H1 (cell line): ENCODE measurements at regions not wholly inside any gene's neighbourhood (a gene's known extent, or its start where the extent isn't known, plus 50 kb on each side); places are given as distances from the start of the nearest gene placed in this dataset.

Experiments
- CTCF ChIA-PET: fragments of 300-600 bp; sonication (Branson Sonifier 250); formaldehyde crosslinking; loops from one replicate; lab custom pipeline; 2021; ENCODE audit not compliant: partially characterized antibody; lab: Charles Lee
- POLR2A ChIA-PET: fragments of 300-600 bp; sonication (Branson Sonifier 250); formaldehyde crosslinking; loops from one replicate; lab custom pipeline; 2021; ENCODE audit warnings: inconsistent platforms; ENCODE audit not compliant: partially characterized antibody; lab: Charles Lee
- DNase-seq, 2 experiments: peaks; one replicate each; pipeline versions ENCODE4 v3.0.0 to v3.0.0-alpha.2; 2010 to 2022; ENCODE audit warnings: low spot score in 2 of 2, low read depth in 1 of 2, mixed read lengths in 1 of 2
- FAIRE-seq: peaks from 2 replicates; lab custom pipeline; 2011; peaks lifted over from hg19 to GRCh38; lab: Jason Lieb, UNC
- H2AFZ ChIP-seq: 2 replicates; pipeline ENCODE4 v1.8.1; 2012; ENCODE audit warnings: low read length, inconsistent platforms
- H2AK5ac ChIP-seq: 2 replicates; pipeline ENCODE4 v1.6.1; 2013; ENCODE audit warnings: low read depth, low read length
- H2BK120ac ChIP-seq: replicated peaks from 2 replicates; pipeline ENCODE3; 2013; ENCODE audit warnings: low read depth, low read length, inconsistent platforms
- H2BK12ac ChIP-seq: 2 replicates; pipeline ENCODE4 v1.6.1; 2013; ENCODE audit warnings: low read depth, low read length
- H2BK15ac ChIP-seq: 2 replicates; pipeline ENCODE4 v1.6.1; 2013; ENCODE audit warnings: low read length
- H2BK20ac ChIP-seq: 2 replicates; pipeline ENCODE4 v1.6.1; 2013; ENCODE audit warnings: low read length
- H2BK5ac ChIP-seq: 2 replicates; pipeline ENCODE4 v1.6.1; 2013; ENCODE audit warnings: low read depth, low read length
- H3K14ac ChIP-seq: 2 replicates; pipeline ENCODE4 v1.6.1; 2013; ENCODE audit warnings: inconsistent platforms; ENCODE audit not compliant: insufficient read length
- H3K18ac ChIP-seq: 2 replicates; pipeline ENCODE4 v1.6.1; 2013; ENCODE audit warnings: low read length; ENCODE audit errors: extremely low read depth
- H3K23ac ChIP-seq: 2 replicates; pipeline ENCODE4 v1.6.1; 2013; ENCODE audit warnings: inconsistent platforms; ENCODE audit not compliant: insufficient read length
- H3K23me2 ChIP-seq: 2 replicates; pipeline ENCODE4 v1.6.1; 2013; ENCODE audit warnings: low read depth, low read length
- H3K27ac ChIP-seq: 2 replicates; pipeline ENCODE4 v1.6.1; 2011; ENCODE audit warnings: low read depth, low read length, inconsistent platforms
- H3K27me3 ChIP-seq, 4 experiments: replicated peaks in 1 of 4; 1 replicate in 1 of 4; 2 replicates in 3 of 4; pipeline versions ENCODE4 v1.6.1 to v1.8.1; 2011 to 2013; ENCODE audit warnings: low read length in 3 of 4, mild to moderate bottlenecking in 3 of 4, inconsistent platforms in 2 of 4, mixed read lengths in 2 of 4, moderate library complexity in 1 of 4; ENCODE audit not compliant: control insufficient read depth in 3 of 4, insufficient read depth in 3 of 4; ENCODE audit errors: extremely low read depth in 1 of 4
- H3K36me3 ChIP-seq, 4 experiments: 2 replicates each; pipeline versions ENCODE4 v1.6.1 to v1.8.1; 2011 to 2013; ENCODE audit warnings: mild to moderate bottlenecking in 4 of 4, low read length in 3 of 4, moderate library complexity in 2 of 4, control low read depth in 1 of 4, inconsistent platforms in 1 of 4; ENCODE audit not compliant: insufficient read depth in 4 of 4, control insufficient read depth in 2 of 4
- H3K4ac ChIP-seq: replicated peaks from 2 replicates; pipeline ENCODE3; 2013; ENCODE audit warnings: low read length, low read depth, mixed read lengths, inconsistent platforms; ENCODE audit not compliant: insufficient read length
- H3K4me1 ChIP-seq, 4 experiments: replicated peaks in 1 of 4; 1 replicate in 1 of 4; 2 replicates in 3 of 4; pipeline versions ENCODE4 v1.6.1 to v1.8.1; 2011 to 2013; ENCODE audit warnings: low read length in 3 of 4, inconsistent platforms in 2 of 4, mixed read lengths in 1 of 4; ENCODE audit not compliant: insufficient read depth in 4 of 4, control insufficient read depth in 3 of 4
- H3K4me2 ChIP-seq, 2 experiments: 2 replicates each; pipeline versions ENCODE4 v1.6.1 to v1.8.1; 2011 to 2013; ENCODE audit warnings: low read depth in 2 of 2, low read length in 2 of 2, control low read depth in 1 of 2, inconsistent platforms in 1 of 2, mild to moderate bottlenecking in 1 of 2; ENCODE audit not compliant: insufficient read depth in 1 of 2
- H3K4me3 ChIP-seq, 4 experiments: fragments of 200-600, 300-600 bp in 1 of 4; sonication (generic), shearing (Covaris generic), sonication (Bioruptor Twin) in 1 of 4; 2 replicates each; pipeline versions ENCODE4 v1.5.1 to v1.8.1; 2011 to 2016; ENCODE audit warnings: low read length in 4 of 4, low read depth in 3 of 4, control low read depth in 2 of 4, inconsistent platforms in 2 of 4, mild to moderate bottlenecking in 2 of 4, mixed read lengths in 1 of 4, moderate library complexity in 1 of 4; ENCODE audit not compliant: insufficient read depth in 2 of 4; ENCODE audit errors: extremely low read depth in 1 of 4
- H3K56ac ChIP-seq: replicated peaks from 2 replicates; pipeline ENCODE3; 2013; ENCODE audit warnings: low read depth, mild to moderate bottlenecking, mixed read lengths, low read length, inconsistent platforms; ENCODE audit not compliant: insufficient read length
- H3K79me1 ChIP-seq: 2 replicates; pipeline ENCODE4 v1.6.1; 2013; ENCODE audit warnings: low read depth, low read length, control low read depth
- H3K79me2 ChIP-seq, 2 experiments: 2 replicates each; pipeline versions ENCODE4 v1.6.1 to v1.8.1; 2012 to 2013; ENCODE audit warnings: low read length in 2 of 2, mild to moderate bottlenecking in 2 of 2, inconsistent platforms in 1 of 2; ENCODE audit not compliant: insufficient read depth in 2 of 2, control insufficient read depth in 1 of 2
- H3K9ac ChIP-seq, 4 experiments: replicated peaks in 1 of 4; 1 replicate in 1 of 4; 2 replicates in 3 of 4; pipeline versions ENCODE4 v1.6.1 to v1.8.1; 2011 to 2013; ENCODE audit warnings: low read depth in 3 of 4, low read length in 3 of 4, control low read depth in 2 of 4, mild to moderate bottlenecking in 2 of 4, moderate library complexity in 2 of 4, inconsistent platforms in 1 of 4; ENCODE audit errors: extremely low read depth in 1 of 4
- H3K9me3 ChIP-seq, 2 experiments: 2 replicates each; pipeline versions ENCODE4 v1.6.1 to v1.8.1; 2012 to 2013; ENCODE audit warnings: mild to moderate bottlenecking in 2 of 2, moderate library complexity in 2 of 2, control low read depth in 1 of 2, inconsistent platforms in 1 of 2, low read depth in 1 of 2, low read length in 1 of 2, mixed read lengths in 1 of 2; ENCODE audit not compliant: insufficient read depth in 2 of 2
- H4K20me1 ChIP-seq, 2 experiments: replicated peaks in 1 of 2; 2 replicates each; pipeline versions ENCODE3 to v1.8.1; 2011 to 2013; ENCODE audit warnings: inconsistent platforms in 2 of 2, low read length in 2 of 2, mild to moderate bottlenecking in 1 of 2; ENCODE audit not compliant: insufficient read depth in 2 of 2, control insufficient read depth in 1 of 2
- H4K5ac ChIP-seq: 2 replicates; pipeline ENCODE4 v1.6.1; 2013; ENCODE audit warnings: low read length, low read depth, mixed read lengths, inconsistent platforms; ENCODE audit not compliant: insufficient read length
- H4K8ac ChIP-seq: 2 replicates; pipeline ENCODE4 v1.8.0; 2013; ENCODE audit warnings: mild to moderate bottlenecking, moderate library complexity, low read length, inconsistent platforms; ENCODE audit not compliant: insufficient read depth; ENCODE audit errors: extremely low read depth
- H4K91ac ChIP-seq: replicated peaks from 2 replicates; pipeline ENCODE3; 2013; ENCODE audit warnings: low read length, mixed read lengths, inconsistent platforms; ENCODE audit not compliant: insufficient read length
- BRCA1 ChIP-seq: IDR thresholded peaks from 2 replicates; pipeline ENCODE4 v1.6.1; 2012; ENCODE audit warnings: low read depth, low read length, improper control_type of control experiment
- CBX5 ChIP-seq: fragments of 300-800, 300-1000 bp; sonication (generic); IDR thresholded peaks from 2 replicates; pipeline ENCODE4 v1.7.1; 2016; ENCODE audit warnings: antibody characterized with exemption, low read length, low read depth
- RFX5 ChIP-seq: IDR thresholded peaks from 2 replicates; pipeline ENCODE4 v1.6.1; 2011; ENCODE audit warnings: low read depth, low read length, improper control_type of control experiment, borderline replicate concordance
- SIRT6 ChIP-seq: IDR thresholded peaks from one replicate; pipeline ENCODE4 v1.7.1; 2012; ENCODE audit warnings: low read length, inconsistent platforms
- WGBS, 2 experiments: shearing (Covaris generic) in 1 of 2; methylation state at CpG; one replicate each; pipeline versions ENCODE4 v1.1.6 to v1.1.7; 2013 to 2015; ENCODE audit warnings: low lambda C conversion rate in 2 of 2, mixed read lengths in 2 of 2, inconsistent platforms in 1 of 2, low coverage in 1 of 2, missing lambda C conversion rate in 1 of 2; ENCODE audit not compliant: insufficient replicate concordance in 2 of 2, insufficient coverage in 1 of 2, insufficient read length in 1 of 2; ENCODE audit errors: extremely low coverage in 1 of 2, missing lambda C conversion rate in 1 of 2; 5-methylcytosine and 5-hydroxymethylcytosine counted together

DNA sequence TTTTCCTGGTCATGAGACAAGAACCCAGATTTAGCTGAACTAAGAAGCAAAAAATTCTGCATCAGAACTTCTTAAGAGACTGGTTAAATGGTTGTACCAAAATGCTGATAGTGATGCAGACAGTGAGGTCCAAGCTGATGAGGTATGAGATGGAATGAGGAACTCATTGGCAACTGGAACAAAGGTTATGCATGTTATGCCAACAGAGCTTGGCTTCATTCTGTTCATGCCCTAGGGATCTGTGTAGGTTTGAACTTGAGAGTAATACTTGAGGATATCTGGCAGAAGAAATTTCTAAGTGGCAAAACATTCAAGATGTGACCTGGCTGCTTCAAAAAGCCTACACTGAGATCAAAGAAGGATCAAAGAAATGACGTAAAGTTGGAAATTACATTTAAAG is 398.0 kb downstream of the FSCB start:
- Histone ChIP-seq H2AK5ac (no peak overlapping the region), H3K79me1 (no peaks in the 10 kb centered on the region), H3K9me3 (peaks cover 23 to 25% of the 10 kb centered on the region in 2 experiments), H3K18ac (no peak overlapping the region), H3K27ac (no peak overlapping the region), H3K4me2 (no peak overlapping the region), H3K36me3 (no peaks in the 10 kb centered on the region; a peak in 1 of 8 replicates), H3K23ac (no peak overlapping the region), H4K20me1 (no peaks in the 10 kb centered on the region), H3K79me2 (no peaks in the 10 kb centered on the region), H3K27me3 (no peaks in the 10 kb centered on the region), H3K4me1 (no peaks in the 10 kb centered on the region), H4K91ac (no peak overlapping the region), H3K4me3 (no peak overlapping the region), H4K8ac (no peak overlapping the region), H2AFZ (no peak overlapping the region), H3K56ac (no peak overlapping the region), H3K14ac (no peak overlapping the region), H3K23me2 (no peaks in the 10 kb centered on the region), H2BK20ac (no peak overlapping the region), H4K5ac (no peak overlapping the region), H2BK12ac (no peak overlapping the region), H2BK120ac (no peak overlapping the region), H3K4ac (no peak overlapping the region), H2BK5ac (no peak overlapping the region), H2BK15ac (no peak overlapping the region), H3K9ac (no peak overlapping the region)
- DNase-seq (no peak), FAIRE-seq (no peak)
- no peak for TF ChIP-seq RFX5
- no peak for TF ChIP-seq SIRT6
- TF ChIP-seq CBX5: no peak
- no peak for TF ChIP-seq BRCA1
- ChIA-PET POLR2A (no interaction called here), CTCF (interaction anchor here (0.6 to 0.9 kb wide), 2 partner anchors 458 to 570 kb away, joined by 3 read pairs; no protein-coding TSS in a partner anchor)
- WGBS, 2 experiments: 95% methylated on average over 1 of the region's 1 CpG; no CpG with 5 or more reads in 1 of the 2 experiments
